Mesodermal cell (in vitro differentiated cells): ENCODE measurements at regions not wholly inside any gene's neighbourhood (a gene's known extent, or its start where the extent isn't known, plus 50 kb on each side); places are given as distances from the start of the nearest gene placed in this dataset.

Source experiments
- H3K27ac ChIP-seq: 2 replicates; pipeline ENCODE4 v1.7.0; 2013; ENCODE audit warnings: mild to moderate bottlenecking, low read depth, low read length, moderate library complexity; ENCODE audit not compliant: severe bottlenecking
- H3K36me3 ChIP-seq: 2 replicates; pipeline ENCODE4 v1.7.1; 2013; ENCODE audit warnings: mild to moderate bottlenecking, low read length, moderate library complexity; ENCODE audit not compliant: control insufficient read depth, insufficient read depth
- H3K4me1 ChIP-seq: one replicate; pipeline ENCODE4 v1.7.1; 2013; ENCODE audit warnings: mild to moderate bottlenecking, low read length; ENCODE audit not compliant: insufficient read depth, control insufficient read depth, poor library complexity, severe bottlenecking
- H3K4me3 ChIP-seq: 2 replicates; pipeline ENCODE4 v1.7.0; 2013; ENCODE audit warnings: low read length, control low read depth, mild to moderate bottlenecking; ENCODE audit not compliant: insufficient read depth, poor library complexity, severe bottlenecking; ENCODE audit errors: extremely low read depth
- H3K9me3 ChIP-seq: 2 replicates; pipeline ENCODE4 v1.7.1; 2013; ENCODE audit warnings: mild to moderate bottlenecking, low read length, moderate library complexity; ENCODE audit not compliant: control insufficient read depth
- WGBS, 2 experiments: methylation state at CpG; one replicate each; pipeline ENCODE4 v1.1.5; 2013; ENCODE audit warnings: missing lambda C conversion rate in 2 of 2; ENCODE audit not compliant: insufficient coverage in 2 of 2; 5-methylcytosine and 5-hydroxymethylcytosine counted together

DNA sequence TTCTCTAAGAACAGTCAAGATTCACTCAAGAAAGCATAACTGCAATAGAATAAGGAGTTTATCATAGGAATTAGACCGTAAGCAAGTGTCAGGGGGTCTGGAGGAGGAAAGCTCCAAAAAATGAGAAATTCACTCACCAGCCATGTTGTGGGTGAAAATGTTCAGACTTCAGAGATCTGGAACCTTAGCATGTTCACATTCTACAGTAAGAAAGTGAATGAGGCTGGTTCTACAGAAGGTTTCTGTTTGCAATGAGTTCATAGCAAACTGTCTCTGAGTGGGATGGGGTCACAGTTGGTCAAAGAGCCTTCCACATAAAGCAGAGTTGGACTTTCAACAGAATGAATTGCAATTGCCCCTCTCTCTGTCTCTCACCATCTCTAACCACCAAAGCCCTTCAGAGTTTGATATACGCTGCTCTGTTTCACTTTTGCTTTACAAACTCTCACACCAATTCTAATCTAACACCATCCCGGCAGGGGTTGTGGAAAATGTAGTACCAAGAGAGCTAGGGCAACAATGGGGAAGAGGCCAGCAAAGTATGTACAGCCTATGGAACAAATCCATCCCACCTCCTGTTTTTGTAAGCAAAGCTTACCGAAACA lies 581.8 kb upstream of the UBE2E2 start:
- Histone ChIP-seq H3K36me3 (no peaks in the 10 kb centered on the region), H3K4me1 (no peaks in the 10 kb centered on the region), H3K4me3 (no peak overlapping the region), H3K9me3 (no peaks in the 10 kb centered on the region), H3K27ac (no peak overlapping the region)
- 86% methylated on average over 1 of the region's 4 CpGs; no CpG with 5 or more reads in 1 of the 2 experiments for WGBS, 2 experiments

DNA sequence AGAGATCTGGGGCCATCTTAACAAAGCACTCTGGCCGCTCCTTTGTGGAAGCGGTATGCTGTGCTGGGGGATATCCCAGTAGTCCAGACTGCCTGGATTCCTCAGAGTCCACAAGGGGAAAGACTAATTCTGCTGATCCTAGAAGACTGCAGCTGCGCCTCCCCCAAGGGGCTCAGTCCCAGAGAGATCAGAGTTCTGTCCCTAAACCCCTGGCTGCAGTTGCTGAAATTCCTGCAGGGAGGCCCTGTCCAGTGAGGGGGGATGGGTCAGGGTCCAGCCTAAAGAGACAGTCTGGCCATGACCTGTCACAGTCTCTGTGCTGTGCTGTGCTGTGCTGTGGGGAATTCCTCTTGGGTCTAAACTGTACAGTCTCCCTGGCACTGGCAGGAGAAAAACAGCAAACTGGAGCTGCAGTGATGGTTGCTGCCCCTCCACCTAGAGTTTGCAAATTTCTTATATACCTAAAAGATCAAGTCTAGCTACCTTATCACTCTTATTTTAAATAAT lies 575.1 kb upstream of the UBE2E2 start:
- Histone ChIP-seq H3K27ac (no peak overlapping the region), H3K4me3 (no peak overlapping the region), H3K36me3 (no peaks in the 10 kb centered on the region), H3K9me3 (no peaks in the 10 kb centered on the region), H3K4me1 (no peaks in the 10 kb centered on the region)
- 94% methylated on average over 2 to 3 of the region's 3 CpGs for WGBS, 2 experiments

DNA sequence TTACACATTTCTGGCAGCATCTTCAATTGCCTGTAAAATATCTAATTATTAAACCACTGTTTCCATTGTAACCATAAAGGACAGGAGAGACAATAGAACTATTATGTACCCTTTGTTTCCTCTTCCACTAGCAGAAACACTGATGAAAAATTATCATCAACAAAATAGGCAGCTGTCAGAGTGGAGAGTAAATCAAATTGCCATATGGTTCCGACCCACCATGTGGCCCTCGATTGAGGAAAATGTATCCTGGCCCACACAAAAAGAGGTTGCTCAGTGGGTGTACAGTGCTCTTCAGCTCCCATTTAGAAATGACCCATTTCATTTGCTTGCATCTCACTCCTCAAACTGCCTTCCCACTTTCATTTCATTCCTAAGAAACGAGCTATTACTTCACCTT lies 570.6 kb upstream of the UBE2E2 start:
- WGBS, 2 experiments: 84 to 89% methylated on average over 2 to 3 of the region's 3 CpGs
- no peaks in the 10 kb centered on the region for H3K4me1 ChIP-seq
- no peak overlapping the region for H3K27ac ChIP-seq
- H3K4me3 ChIP-seq: no peak overlapping the region
- no peaks in the 10 kb centered on the region for H3K9me3 ChIP-seq
- no peaks in the 10 kb centered on the region for H3K36me3 ChIP-seq

DNA sequence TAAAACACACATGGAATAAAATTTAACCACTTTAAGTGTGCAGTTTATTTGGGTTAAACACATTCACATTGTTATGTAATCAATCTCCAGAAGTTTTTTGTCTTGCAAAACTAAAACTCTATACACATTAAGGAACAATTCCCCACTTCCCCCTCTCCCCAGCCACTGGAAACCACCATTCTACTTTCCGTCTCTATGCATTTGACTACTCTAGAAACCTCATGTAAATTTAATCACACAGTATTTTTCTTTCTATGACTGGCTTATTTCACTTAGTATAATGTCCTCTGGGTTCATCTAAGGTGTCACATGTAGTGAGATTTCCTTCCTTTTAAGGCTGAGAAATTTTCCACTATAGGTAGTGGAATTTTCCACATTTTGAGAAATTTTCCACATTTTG lies 568.7 kb upstream of the UBE2E2 start:
- 83 to 100% methylated on average over 1 of the region's 1 CpG for WGBS, 2 experiments
- no peak overlapping the region for H3K4me3 ChIP-seq

DNA sequence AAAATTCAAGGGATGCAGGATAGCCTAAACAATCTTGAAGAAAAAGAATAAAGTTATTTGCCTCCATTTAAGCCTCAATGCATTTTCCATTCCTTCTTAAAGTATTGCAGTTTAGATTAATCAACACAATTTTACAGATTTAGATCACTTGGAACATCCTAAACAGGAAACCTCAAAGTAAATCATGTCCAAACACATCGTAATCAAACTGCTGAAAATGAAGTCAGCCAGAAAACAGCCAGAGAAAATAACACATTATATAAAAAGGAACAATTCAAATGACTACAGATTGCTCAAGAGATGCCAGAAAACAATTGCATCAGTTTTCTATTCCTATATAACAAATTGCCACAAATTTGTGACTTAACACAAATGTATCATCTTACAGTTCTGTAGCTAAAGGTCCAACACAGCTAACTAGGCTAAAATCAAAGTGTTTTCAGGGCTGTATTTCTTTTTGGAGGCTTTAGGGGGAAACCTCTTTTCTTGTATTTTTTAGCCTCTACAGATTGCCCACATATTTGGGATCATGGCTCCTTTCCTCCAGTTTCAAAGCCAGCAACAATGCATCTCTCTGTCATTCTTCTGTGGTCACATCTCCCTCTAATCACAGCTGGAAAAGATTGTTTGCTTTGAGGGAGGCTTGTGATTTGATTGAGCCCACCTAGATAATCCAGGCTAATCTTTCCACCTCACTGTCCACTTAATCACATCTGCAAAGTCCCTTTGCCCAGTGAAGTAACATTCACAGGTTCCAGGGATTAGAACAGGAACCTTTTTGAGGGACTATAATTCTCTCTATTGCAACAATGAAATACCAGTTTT lies 543.3 kb upstream of the UBE2E2 start:
- no peak overlapping the region for H3K4me3 ChIP-seq
- H3K9me3 ChIP-seq: no peaks in the 10 kb centered on the region
- 100% methylated on average over 1 of the region's 1 CpG; no CpG with 5 or more reads in 1 of the 2 experiments for WGBS, 2 experiments
- H3K27ac ChIP-seq: no peak overlapping the region
- no peaks in the 10 kb centered on the region for H3K4me1 ChIP-seq
- H3K36me3 ChIP-seq: no peaks in the 10 kb centered on the region

More for the DNA sequence above, 568.7 kb upstream of the UBE2E2 start:
- Histone ChIP-seq H3K4me1 (no peaks in the 10 kb centered on the region), H3K36me3 (no peaks in the 10 kb centered on the region), H3K27ac (no peak overlapping the region), H3K9me3 (no peaks in the 10 kb centered on the region)

DNA sequence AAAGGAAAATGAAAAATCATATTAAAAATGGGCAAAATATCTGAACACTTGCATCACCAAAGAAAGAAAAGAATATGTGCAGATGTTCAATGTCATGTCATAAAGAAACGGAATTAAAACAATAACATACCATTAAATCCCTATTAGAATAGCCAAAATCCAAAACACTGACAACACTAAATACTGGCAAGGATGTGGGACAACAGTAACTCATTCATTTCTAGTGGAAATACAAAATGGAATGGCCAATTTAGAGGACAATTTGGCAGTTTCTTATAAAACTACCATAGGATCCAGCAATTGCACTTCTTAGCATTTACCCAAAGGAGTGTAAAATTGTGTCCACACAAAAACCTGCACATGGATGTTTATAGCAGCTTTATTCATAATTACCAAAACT lies 542.5 kb upstream of the UBE2E2 start:
- Histone ChIP-seq H3K27ac (no peak overlapping the region), H3K4me1 (no peaks in the 10 kb centered on the region), H3K4me3 (no peak overlapping the region), H3K9me3 (no peaks in the 10 kb centered on the region), H3K36me3 (no peaks in the 10 kb centered on the region)
- WGBS, 2 experiments: no CpG with 5 or more reads among the region's 1 CpG

DNA sequence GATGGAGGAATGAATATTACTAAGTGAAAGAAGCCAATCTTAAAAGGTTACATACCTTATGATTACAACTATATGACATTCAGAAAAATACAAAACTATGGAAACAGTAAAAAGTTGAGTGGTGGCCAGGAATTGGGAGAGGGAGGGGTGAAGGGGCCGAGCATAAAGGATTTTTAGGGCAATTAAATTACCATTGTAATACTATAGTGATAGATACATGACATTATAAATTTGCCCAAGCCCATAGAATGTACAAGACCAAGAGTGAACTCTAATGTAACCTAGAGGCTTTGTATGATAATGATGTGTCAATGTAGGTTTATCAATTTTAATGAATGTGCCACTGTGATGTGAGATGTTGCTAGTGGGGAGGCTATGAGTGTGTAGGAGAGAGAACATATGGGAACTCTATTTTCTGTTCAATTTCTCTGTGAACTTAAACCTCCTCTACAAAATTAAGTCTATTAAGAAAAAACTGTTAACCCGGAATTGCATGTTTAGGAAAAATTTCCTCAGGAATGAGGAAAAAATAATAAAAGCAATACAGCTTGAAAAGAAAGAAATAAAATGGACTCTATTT lies 541.9 kb upstream of the UBE2E2 start:
- H3K36me3 ChIP-seq: no peaks in the 10 kb centered on the region
- H3K4me1 ChIP-seq: no peaks in the 10 kb centered on the region
- H3K9me3 ChIP-seq: no peaks in the 10 kb centered on the region
- no CpG with 5 or more reads among the region's 2 CpGs for WGBS, 2 experiments
- H3K27ac ChIP-seq: no peak overlapping the region
- H3K4me3 ChIP-seq: no peak overlapping the region

DNA sequence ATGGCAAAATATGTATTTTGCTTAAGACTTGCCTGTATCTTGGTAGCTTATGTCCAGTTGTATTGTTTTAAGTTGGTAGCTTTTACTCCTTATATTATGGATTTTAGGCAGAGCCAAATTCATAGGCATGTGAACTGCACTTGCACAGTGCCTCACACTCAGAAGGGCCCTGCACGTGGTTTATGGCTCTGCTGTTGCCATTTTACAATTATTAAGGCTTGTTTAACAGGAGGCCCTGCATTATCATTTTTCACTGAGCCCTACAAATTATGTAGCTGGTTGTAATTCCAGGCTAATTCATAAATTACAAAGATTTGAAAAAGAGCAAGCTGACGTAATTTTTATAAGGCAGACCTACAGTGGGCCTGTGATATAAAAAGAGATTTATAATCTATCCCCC lies 537.6 kb upstream of the UBE2E2 start:
- Histone ChIP-seq H3K36me3 (no peaks in the 10 kb centered on the region), H3K4me3 (no peak overlapping the region), H3K4me1 (no peaks in the 10 kb centered on the region), H3K9me3 (no peaks in the 10 kb centered on the region), H3K27ac (no peak overlapping the region)
- 80% methylated on average over 1 of the region's 2 CpGs; no CpG with 5 or more reads in 1 of the 2 experiments for WGBS, 2 experiments

DNA sequence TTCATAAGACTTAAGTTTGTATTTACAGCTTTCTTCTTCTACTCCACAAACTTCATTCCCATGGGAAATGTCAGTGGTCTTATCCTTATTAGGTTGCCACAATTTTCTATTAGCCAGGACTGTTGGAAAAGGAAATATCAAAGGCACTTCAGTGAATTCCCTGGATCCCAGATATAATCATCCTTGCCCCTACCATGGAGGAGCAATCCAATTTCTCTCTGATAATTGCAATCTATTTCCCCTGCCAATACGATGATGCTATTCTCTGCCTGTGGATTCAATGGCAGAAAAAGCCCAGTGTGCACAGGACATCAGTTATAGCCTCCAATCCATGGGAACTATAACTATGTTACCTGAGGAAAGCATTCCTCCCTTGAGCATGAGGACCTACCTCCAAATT lies 536.4 kb upstream of the UBE2E2 start:
- H3K4me3 ChIP-seq: no peak overlapping the region
- H3K36me3 ChIP-seq: no peaks in the 10 kb centered on the region
- H3K4me1 ChIP-seq: no peaks in the 10 kb centered on the region
- H3K27ac ChIP-seq: no peak overlapping the region
- H3K9me3 ChIP-seq: no peaks in the 10 kb centered on the region
- WGBS, 2 experiments: 92% methylated on average over 1 of the region's 1 CpG; no CpG with 5 or more reads in 1 of the 2 experiments

DNA sequence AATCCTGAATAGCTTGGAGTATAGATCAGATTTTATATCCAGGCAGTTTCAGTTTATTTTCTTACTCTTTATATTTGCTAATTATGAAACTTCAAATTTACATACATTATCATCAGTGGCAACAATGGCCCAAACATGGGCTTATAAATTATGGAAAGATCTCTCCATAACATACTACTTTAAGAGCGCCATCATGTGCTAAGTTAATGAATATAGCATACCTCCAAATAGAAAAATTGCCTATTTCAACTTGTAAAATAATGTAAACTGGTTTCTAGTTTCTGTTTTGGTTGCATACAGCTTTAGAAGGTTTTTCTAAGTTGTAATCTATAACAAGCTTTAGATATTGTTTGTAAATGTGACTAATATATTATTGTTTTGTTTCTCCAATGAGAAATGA lies 531.3 kb upstream of the UBE2E2 start:
- Histone ChIP-seq H3K27ac (no peak overlapping the region), H3K36me3 (no peaks in the 10 kb centered on the region), H3K4me1 (no peaks in the 10 kb centered on the region), H3K9me3 (no peaks in the 10 kb centered on the region), H3K4me3 (no peak overlapping the region)
- no CpG with 5 or more reads among the region's 1 CpG for WGBS, 2 experiments
